BE2C (cell line): ENCODE measurements at regions not wholly inside any gene's neighbourhood (a gene's known extent, or its start where the extent isn't known, plus 50 kb on each side); places are given as distances from the start of the nearest gene placed in this dataset.
A peak's percentile ranks its signal among the peaks of the same experiment; 100 is the strongest.

Experiments used
- DNase-seq: peaks from one replicate; pipeline ENCODE4 v3.0.0-alpha.2; 2020
- H3K27me3 ChIP-seq: fragments of 250-450 bp; sonication (Bioruptor Pico); 2 replicates; pipeline ENCODE4 v1.5.1; 2020; ENCODE audit warnings: mild to moderate bottlenecking
- H3K36me3 ChIP-seq: fragments of 250-450 bp; sonication (Bioruptor Pico); 2 replicates; pipeline ENCODE4 v1.5.1; 2020; ENCODE audit warnings: mild to moderate bottlenecking
- H3K4me1 ChIP-seq: fragments of 250-450 bp; sonication (Bioruptor Pico); 2 replicates; pipeline ENCODE4 v1.5.1; 2020
- H3K4me3 ChIP-seq: 2 replicates; pipeline ENCODE4 v1.5.1; 2011; ENCODE audit warnings: low read depth, low read length
- H3K9me3 ChIP-seq: fragments of 250-450 bp; sonication (Bioruptor Pico); 2 replicates; pipeline ENCODE4 v1.5.1; 2020
- TF ChIP-seq, protein P1 (sequence below): IDR thresholded peaks from 2 replicates; pipeline ENCODE4 v1.5.1; 2012; ENCODE audit warnings: mild to moderate bottlenecking, low read depth, low read length

DNA sequence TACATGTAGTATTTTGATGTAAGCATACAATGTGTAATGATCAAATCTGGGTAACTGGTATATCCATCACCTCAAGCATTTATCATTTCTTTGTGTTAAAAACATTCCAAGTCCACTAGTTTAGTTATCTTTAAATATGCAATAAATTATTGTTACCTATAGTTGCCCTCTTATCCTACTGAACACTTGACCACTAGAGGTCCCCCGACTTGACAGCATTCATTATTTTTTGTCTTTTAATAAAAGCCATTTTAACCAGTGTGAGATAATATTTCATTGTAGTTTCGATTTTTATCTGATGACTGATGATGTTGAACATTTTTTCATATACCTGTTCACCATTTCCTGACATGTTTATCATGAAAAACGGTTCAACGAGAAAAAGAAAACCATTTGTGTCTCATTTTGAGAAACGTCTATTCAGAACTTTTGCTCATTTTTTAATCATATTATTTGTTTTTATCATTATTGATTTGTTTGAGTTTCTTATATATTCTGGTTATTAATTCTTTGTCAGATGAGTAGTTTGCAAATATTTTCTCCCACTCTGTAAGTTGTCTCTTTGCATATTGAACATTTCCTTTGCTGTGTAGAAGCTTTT, 199.0 kb upstream of the CXXC4 start:
- no peak for DNase-seq
- TF ChIP-seq, protein P1, sequence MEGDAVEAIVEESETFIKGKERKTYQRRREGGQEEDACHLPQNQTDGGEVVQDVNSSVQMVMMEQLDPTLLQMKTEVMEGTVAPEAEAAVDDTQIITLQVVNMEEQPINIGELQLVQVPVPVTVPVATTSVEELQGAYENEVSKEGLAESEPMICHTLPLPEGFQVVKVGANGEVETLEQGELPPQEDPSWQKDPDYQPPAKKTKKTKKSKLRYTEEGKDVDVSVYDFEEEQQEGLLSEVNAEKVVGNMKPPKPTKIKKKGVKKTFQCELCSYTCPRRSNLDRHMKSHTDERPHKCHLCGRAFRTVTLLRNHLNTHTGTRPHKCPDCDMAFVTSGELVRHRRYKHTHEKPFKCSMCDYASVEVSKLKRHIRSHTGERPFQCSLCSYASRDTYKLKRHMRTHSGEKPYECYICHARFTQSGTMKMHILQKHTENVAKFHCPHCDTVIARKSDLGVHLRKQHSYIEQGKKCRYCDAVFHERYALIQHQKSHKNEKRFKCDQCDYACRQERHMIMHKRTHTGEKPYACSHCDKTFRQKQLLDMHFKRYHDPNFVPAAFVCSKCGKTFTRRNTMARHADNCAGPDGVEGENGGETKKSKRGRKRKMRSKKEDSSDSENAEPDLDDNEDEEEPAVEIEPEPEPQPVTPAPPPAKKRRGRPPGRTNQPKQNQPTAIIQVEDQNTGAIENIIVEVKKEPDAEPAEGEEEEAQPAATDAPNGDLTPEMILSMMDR = peak; percentile 65
- no peaks in the 10 kb centered on the region for H3K4me1 ChIP-seq
- H3K36me3 ChIP-seq = no peaks in the 10 kb centered on the region
- no peaks in the 10 kb centered on the region for H3K27me3 ChIP-seq
- H3K9me3 ChIP-seq = no peaks in the 10 kb centered on the region
- no peak overlapping the region for H3K4me3 ChIP-seq

DNA sequence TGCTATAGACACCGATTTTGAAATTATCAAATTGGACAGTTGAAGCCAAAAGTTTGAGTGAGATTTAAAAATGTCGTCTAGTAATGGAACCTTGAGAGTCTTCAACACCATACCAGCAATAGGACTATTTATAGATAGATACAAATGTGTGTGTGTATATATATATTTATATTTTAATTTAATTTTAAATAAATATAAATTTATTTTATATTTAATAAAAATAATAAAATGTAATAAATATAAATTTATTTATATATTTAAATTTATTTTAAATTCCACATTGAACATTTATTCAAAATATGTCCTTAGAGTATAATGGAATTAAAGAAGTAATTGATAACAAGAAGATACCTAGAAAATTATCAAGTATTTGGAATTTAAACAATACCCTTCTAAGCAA, 221.9 kb upstream of the CXXC4 start:
- no peaks in the 10 kb centered on the region for H3K36me3 ChIP-seq
- DNase-seq = no peak
- no peaks in the 10 kb centered on the region for H3K9me3 ChIP-seq
- no peak overlapping the region for H3K4me3 ChIP-seq
- H3K4me1 ChIP-seq = no peaks in the 10 kb centered on the region
- H3K27me3 ChIP-seq = no peaks in the 10 kb centered on the region
- TF ChIP-seq, protein P1 = no peak

DNA sequence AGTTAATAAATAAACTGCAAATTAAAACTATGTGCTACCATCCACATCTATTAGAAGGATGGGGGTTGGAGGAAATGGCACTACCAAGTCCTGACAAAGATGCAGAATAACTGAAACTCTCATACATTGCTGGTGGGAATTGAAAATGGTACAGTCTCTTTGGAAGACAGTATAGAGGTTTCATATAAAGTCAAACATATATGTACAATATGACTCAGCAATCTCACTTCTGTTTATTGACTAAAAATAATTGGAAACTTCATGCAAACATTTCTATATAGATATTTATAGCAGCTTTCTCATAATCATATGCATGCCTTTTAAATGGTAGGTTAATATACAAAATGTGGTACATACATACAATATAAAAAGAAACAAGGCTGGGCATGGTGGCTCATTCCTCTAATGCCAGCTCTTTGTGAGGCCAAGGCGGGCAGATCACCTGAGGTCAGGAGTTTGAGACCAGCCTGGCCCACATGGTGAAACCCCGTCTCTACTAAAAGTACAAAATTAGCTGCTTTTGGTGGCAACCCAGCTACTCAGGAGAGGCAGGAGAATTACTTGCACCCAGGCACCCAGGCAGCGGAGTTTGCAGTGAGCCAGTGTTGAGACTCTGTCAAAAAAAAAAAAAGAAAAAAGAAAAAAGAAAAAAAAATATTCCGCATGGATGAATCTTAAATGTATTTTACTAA, 225.0 kb upstream of the CXXC4 start:
- H3K4me3 ChIP-seq = no peak overlapping the region
- TF ChIP-seq, protein P1 = no peak
- no peaks in the 10 kb centered on the region for H3K4me1 ChIP-seq
- no peaks in the 10 kb centered on the region for H3K27me3 ChIP-seq
- H3K9me3 ChIP-seq = no peaks in the 10 kb centered on the region
- DNase-seq = no peak
- no peaks in the 10 kb centered on the region for H3K36me3 ChIP-seq

DNA sequence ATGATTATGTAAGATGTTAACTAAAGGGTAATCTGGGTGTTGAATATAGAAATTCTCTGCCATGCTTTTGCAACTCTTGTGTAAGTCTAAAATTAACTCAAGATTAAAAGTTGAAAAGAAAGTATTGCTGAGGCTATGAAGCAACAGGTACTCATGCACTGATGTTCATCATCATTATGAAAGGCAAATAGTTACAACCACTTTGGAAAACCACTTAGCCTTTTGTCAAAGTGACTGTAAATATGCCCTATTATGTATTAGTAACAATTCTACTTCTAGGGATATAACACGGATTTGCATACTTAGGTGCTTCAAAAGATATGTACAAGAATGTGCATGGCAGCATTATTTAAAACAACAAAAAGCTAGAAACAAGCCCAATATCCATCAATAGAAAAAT, 227.8 kb upstream of the CXXC4 start:
- no peaks in the 10 kb centered on the region for H3K9me3 ChIP-seq
- DNase-seq = no peak
- no peaks in the 10 kb centered on the region for H3K36me3 ChIP-seq
- TF ChIP-seq, protein P1 = no peak
- no peaks in the 10 kb centered on the region for H3K27me3 ChIP-seq
- no peak overlapping the region for H3K4me3 ChIP-seq
- H3K4me1 ChIP-seq = no peaks in the 10 kb centered on the region

DNA sequence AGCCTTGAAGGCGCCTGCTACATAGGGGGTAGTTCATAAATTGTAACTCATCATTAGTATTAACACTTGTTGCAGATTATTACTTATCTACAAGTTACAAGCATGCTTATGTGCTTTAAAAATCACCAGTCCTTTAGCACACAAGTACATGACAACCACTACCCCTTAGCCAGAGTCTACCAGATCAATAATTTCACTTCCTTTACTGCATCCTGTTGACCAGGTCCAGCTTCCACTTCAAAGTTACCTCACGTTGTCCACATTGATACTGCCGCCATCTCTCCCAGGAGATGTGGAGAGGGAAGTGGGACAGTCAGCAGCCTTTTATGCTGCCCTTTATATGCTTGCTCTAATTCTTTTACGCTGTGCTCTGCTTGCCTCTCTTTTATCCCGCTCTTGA, 231.3 kb upstream of the CXXC4 start:
- no peaks in the 10 kb centered on the region for H3K4me1 ChIP-seq
- H3K9me3 ChIP-seq = no peaks in the 10 kb centered on the region
- H3K36me3 ChIP-seq = no peaks in the 10 kb centered on the region
- no peaks in the 10 kb centered on the region for H3K27me3 ChIP-seq
- TF ChIP-seq, protein P1 = no peak
- no peak overlapping the region for H3K4me3 ChIP-seq
- DNase-seq = no peak

DNA sequence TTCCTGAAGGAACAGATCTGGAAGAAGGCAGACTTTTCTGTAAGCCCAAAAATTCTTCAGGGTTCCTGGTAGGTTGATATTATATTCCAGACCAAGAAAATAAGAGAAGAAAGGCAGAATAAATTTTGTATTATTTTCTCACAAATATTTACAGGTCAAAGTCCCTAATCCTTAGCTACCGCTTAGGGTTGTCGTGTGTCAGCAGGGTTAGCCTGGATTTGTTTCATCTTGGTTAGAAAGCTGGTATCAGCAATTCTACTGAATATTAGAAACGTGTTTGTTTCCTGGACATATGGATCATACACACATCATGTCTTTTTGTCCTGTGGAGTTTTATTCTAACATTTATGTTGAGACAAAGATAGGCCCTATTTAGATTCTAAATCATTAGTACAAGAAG, 232.9 kb upstream of the CXXC4 start:
- no peaks in the 10 kb centered on the region for H3K36me3 ChIP-seq

More for the DNA sequence above, 232.9 kb upstream of the CXXC4 start:
- TF ChIP-seq, protein P1 = no peak
- DNase-seq = no peak
- Histone ChIP-seq H3K27me3 (no peaks in the 10 kb centered on the region), H3K9me3 (no peaks in the 10 kb centered on the region), H3K4me1 (no peaks in the 10 kb centered on the region), H3K4me3 (no peak overlapping the region)
